Neural cell (in vitro differentiated cells): ENCODE measurements at regions not wholly inside any gene's neighbourhood (a gene's known extent, or its start where the extent isn't known, plus 50 kb on each side); places are given as distances from the start of the nearest gene placed in this dataset.

Source experiments
- H2AFZ ChIP-seq: fragments of 200-600, 300-800 bp; sonication (generic), shearing (Covaris generic); 2 replicates; pipeline ENCODE4 v1.6.0; 2014; ENCODE audit warnings: low read depth, mild to moderate bottlenecking, antibody characterized with exemption, low read length, moderate library complexity
- H3F3A ChIP-seq: fragments of 200-600 bp; shearing (Covaris generic); 2 replicates; pipeline ENCODE4 v1.6.1; 2016; ENCODE audit warnings: mild to moderate bottlenecking, moderate library complexity, mixed read lengths, antibody characterized with exemption, low read length; ENCODE audit not compliant: insufficient read depth, poor library complexity, severe bottlenecking
- H3K27ac ChIP-seq: fragments of 200-600, 300-800 bp; sonication (generic), shearing (Covaris generic); 2 replicates; pipeline ENCODE4 v1.5.1; 2014; ENCODE audit warnings: mild to moderate bottlenecking, low read length, moderate library complexity
- H3K27me3 ChIP-seq: fragments of 300-800, 200-600 bp; sonication (generic), shearing (Covaris generic); 2 replicates; pipeline ENCODE4 v1.6.0; 2014; ENCODE audit warnings: mild to moderate bottlenecking, low read depth, low read length, moderate library complexity; ENCODE audit not compliant: insufficient read depth
- H3K36me3 ChIP-seq: fragments of 300-800, 200-600 bp; sonication (generic), shearing (Covaris generic); 2 replicates; pipeline ENCODE4 v1.5.1; 2014; ENCODE audit warnings: mild to moderate bottlenecking, antibody characterized with exemption, low read length, moderate library complexity; ENCODE audit not compliant: insufficient read depth
- H3K4me2 ChIP-seq: fragments of 300-800, 200-600 bp; sonication (generic), shearing (Covaris generic); 2 replicates; pipeline ENCODE4 v1.6.0; 2014; ENCODE audit warnings: mild to moderate bottlenecking, low read length
- H3K4me3 ChIP-seq: fragments of 300-800, 200-600 bp; sonication (generic), shearing (Covaris generic); 2 replicates; pipeline ENCODE4 v1.5.1; 2014; ENCODE audit warnings: mild to moderate bottlenecking, low read length, moderate library complexity
- H3K79me2 ChIP-seq: fragments of 200-600 bp; shearing (Covaris generic); replicated peaks from 2 replicates; pipeline ENCODE4 v1.6.0; 2014; ENCODE audit warnings: mild to moderate bottlenecking, low read length, moderate library complexity; ENCODE audit not compliant: insufficient read depth
- H3K9ac ChIP-seq: fragments of 300-800, 200-600 bp; sonication (generic), shearing (Covaris generic); 2 replicates; pipeline ENCODE4 v1.6.1; 2016; ENCODE audit warnings: mild to moderate bottlenecking, low read length, mixed read lengths
- H3K9me2 ChIP-seq: fragments of 200-600 bp; shearing (Covaris generic); 2 replicates; pipeline ENCODE4 v1.6.1; 2016; ENCODE audit warnings: mild to moderate bottlenecking, low read length, mixed read lengths; ENCODE audit not compliant: insufficient read depth
- H3K9me3 ChIP-seq: fragments of 200-600, 300-800 bp; sonication (generic), shearing (Covaris generic); 2 replicates; pipeline ENCODE4 v1.6.1; 2016; ENCODE audit warnings: mild to moderate bottlenecking, mixed run types, low read length, moderate library complexity, mixed read lengths
- H4K20me1 ChIP-seq: fragments of 200-600 bp; shearing (Covaris generic); 2 replicates; pipeline ENCODE4 v1.6.1; 2016; ENCODE audit warnings: mild to moderate bottlenecking, mixed run types; ENCODE audit not compliant: insufficient read depth
- EP300 ChIP-seq: fragments of 450-650 bp; conservative IDR thresholded peaks from 2 replicates; pipeline ENCODE4 v1.6.1; 2014; ENCODE audit warnings: antibody characterized with exemption, mild to moderate bottlenecking, moderate library complexity; ENCODE audit not compliant: poor library complexity, severe bottlenecking
- EZH2 ChIP-seq: fragments of 200-600, 300-800 bp; shearing (Covaris generic), sonication (generic); IDR thresholded peaks from 2 replicates; pipeline ENCODE4 v1.6.1; 2014; ENCODE audit warnings: antibody characterized with exemption, low read length, borderline replicate concordance, mild to moderate bottlenecking; ENCODE audit not compliant: insufficient read depth, poor library complexity, severe bottlenecking
- MXI1 ChIP-seq: fragments of 450-650 bp; conservative IDR thresholded peaks from 2 replicates; pipeline ENCODE4 v1.6.1; 2014; ENCODE audit warnings: antibody characterized with exemption, mild to moderate bottlenecking; ENCODE audit not compliant: poor library complexity, severe bottlenecking
- POLR2AphosphoS5 ChIP-seq: IDR thresholded peaks from 2 replicates; pipeline ENCODE4 v1.6.1; 2012
- RAD21 ChIP-seq: fragments of 450-650 bp; conservative IDR thresholded peaks from 2 replicates; pipeline ENCODE4 v1.6.1; 2014; ENCODE audit warnings: antibody characterized with exemption, mild to moderate bottlenecking, moderate library complexity
- REST ChIP-seq: IDR thresholded peaks from 2 replicates; pipeline ENCODE4 v1.6.1; 2012; ENCODE audit warnings: borderline replicate concordance
- SMC3 ChIP-seq: fragments of 450-650 bp; conservative IDR thresholded peaks from 2 replicates; pipeline ENCODE4 v1.6.1; 2014; ENCODE audit warnings: antibody characterized with exemption, mild to moderate bottlenecking, moderate library complexity; ENCODE audit not compliant: poor library complexity
- TAF1 ChIP-seq: IDR thresholded peaks from 2 replicates; pipeline ENCODE4 v1.6.1; 2012; ENCODE audit warnings: low read depth
- TF ChIP-seq, protein P1 (sequence below): fragments of 450-650 bp; IDR thresholded peaks from 2 replicates; pipeline ENCODE4 v1.5.1; 2014; ENCODE audit warnings: antibody characterized with exemption, mild to moderate bottlenecking, moderate library complexity; ENCODE audit not compliant: poor library complexity, severe bottlenecking

DNA sequence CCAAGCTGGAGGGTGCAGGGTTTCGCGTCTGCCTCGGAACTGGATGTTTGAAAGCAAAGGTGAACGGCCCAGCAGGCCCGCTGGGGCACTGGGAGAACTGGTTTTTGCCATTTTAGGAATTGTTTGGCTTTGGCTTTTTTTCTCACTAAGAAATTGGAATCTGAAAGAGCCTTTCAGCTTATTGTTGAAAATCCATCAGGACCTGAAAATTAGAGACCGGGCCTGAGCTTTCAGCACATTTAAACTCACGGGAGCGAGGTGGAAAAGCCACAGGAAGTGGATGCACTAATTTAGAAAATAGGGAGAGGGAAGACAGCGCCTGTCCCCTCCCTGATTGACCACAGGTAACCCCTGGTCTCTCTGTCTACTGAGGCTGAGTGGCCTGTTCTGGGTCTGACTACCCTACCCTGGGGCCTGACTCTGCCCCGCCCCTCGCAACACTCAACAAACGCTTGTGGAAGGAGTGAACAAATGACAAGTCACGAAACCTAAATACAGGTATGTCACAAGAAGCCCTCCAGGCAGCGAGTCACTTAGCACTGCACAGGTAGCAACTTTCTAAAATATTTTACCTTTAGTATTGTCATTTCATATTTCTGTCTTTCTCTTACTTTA lies 100.3 kb upstream of the MBOAT2 start:
- TF ChIP-seq TAF1: no peak
- TF ChIP-seq, protein P1, sequence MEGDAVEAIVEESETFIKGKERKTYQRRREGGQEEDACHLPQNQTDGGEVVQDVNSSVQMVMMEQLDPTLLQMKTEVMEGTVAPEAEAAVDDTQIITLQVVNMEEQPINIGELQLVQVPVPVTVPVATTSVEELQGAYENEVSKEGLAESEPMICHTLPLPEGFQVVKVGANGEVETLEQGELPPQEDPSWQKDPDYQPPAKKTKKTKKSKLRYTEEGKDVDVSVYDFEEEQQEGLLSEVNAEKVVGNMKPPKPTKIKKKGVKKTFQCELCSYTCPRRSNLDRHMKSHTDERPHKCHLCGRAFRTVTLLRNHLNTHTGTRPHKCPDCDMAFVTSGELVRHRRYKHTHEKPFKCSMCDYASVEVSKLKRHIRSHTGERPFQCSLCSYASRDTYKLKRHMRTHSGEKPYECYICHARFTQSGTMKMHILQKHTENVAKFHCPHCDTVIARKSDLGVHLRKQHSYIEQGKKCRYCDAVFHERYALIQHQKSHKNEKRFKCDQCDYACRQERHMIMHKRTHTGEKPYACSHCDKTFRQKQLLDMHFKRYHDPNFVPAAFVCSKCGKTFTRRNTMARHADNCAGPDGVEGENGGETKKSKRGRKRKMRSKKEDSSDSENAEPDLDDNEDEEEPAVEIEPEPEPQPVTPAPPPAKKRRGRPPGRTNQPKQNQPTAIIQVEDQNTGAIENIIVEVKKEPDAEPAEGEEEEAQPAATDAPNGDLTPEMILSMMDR: no peak
- TF ChIP-seq POLR2AphosphoS5: no peak
- no peak for TF ChIP-seq REST
- no peak for TF ChIP-seq RAD21
- TF ChIP-seq MXI1: no peak
- no peak for TF ChIP-seq EP300
- no peak for TF ChIP-seq EZH2
- no peak for TF ChIP-seq SMC3
- Histone ChIP-seq H4K20me1 (no peaks in the 10 kb centered on the region), H3K79me2 (no peaks in the 10 kb centered on the region), H3K36me3 (no peaks in the 10 kb centered on the region), H3K9me3 (no peaks in the 10 kb centered on the region), H3K9ac (no peak overlapping the region), H3K9me2 (no peaks in the 10 kb centered on the region), H3K4me2 (no peak overlapping the region), H3K4me3 (no peak overlapping the region), H3F3A (no peaks in the 10 kb centered on the region), H3K27me3 (no peaks in the 10 kb centered on the region), H3K27ac (no peak overlapping the region), H2AFZ (no peak overlapping the region)

GRCh38 chr2:9102861-9103662 lies 99.6 kb upstream of the MBOAT2 start:
- H3K9ac ChIP-seq: no peak overlapping the region
- H3K9me2 ChIP-seq: no peaks in the 10 kb centered on the region
- no peaks in the 10 kb centered on the region for H4K20me1 ChIP-seq
- no peaks in the 10 kb centered on the region for H3K36me3 ChIP-seq
- no peak overlapping the region for H3K27ac ChIP-seq
- H3K4me3 ChIP-seq: no peak overlapping the region
- H3K4me2 ChIP-seq: no peak overlapping the region
- TF ChIP-seq MXI1 (no peak), REST (no peak), POLR2AphosphoS5 (no peak), SMC3 (no peak), EP300 (no peak), TAF1 (no peak), RAD21 (no peak)
- H3K27me3 ChIP-seq: no peaks in the 10 kb centered on the region
- no peaks in the 10 kb centered on the region for H3K9me3 ChIP-seq
- no peaks in the 10 kb centered on the region for H3F3A ChIP-seq
- H2AFZ ChIP-seq: no peak overlapping the region
- no peaks in the 10 kb centered on the region for H3K79me2 ChIP-seq
